H9 (cell line): ENCODE measurements at regions not wholly inside any gene's neighbourhood (a gene's known extent, or its start where the extent isn't known, plus 50 kb on each side); places are given as distances from the start of the nearest gene placed in this dataset.

ENCODE experiments used
- DNase-seq: peaks from one replicate; pipeline ENCODE4 v3.0.0-alpha.2; 2017
- H2AFZ ChIP-seq: one replicate; pipeline ENCODE4 v1.6.1; 2013; ENCODE audit warnings: mild to moderate bottlenecking, low read length, control low read depth, moderate library complexity
- H2AK5ac ChIP-seq: 2 replicates; pipeline ENCODE4 v1.6.1; 2013; ENCODE audit warnings: low read length, control low read depth, mixed read lengths; ENCODE audit not compliant: insufficient read length
- H2BK120ac ChIP-seq: one replicate; pipeline ENCODE4 v1.6.1; 2013; ENCODE audit warnings: low read depth, mild to moderate bottlenecking, low read length, control low read depth, inconsistent platforms; ENCODE audit not compliant: poor library complexity, severe bottlenecking
- H2BK12ac ChIP-seq: 2 replicates; pipeline ENCODE4 v1.6.1; 2013; ENCODE audit warnings: low read length, control low read depth, mixed read lengths, low read depth; ENCODE audit not compliant: insufficient read length
- H2BK15ac ChIP-seq: 2 replicates; pipeline ENCODE4 v1.6.1; 2013; ENCODE audit warnings: low read depth, low read length, control low read depth
- H2BK20ac ChIP-seq: one replicate; pipeline ENCODE4 v1.6.1; 2013; ENCODE audit warnings: low read depth, mild to moderate bottlenecking, low read length, control low read depth, inconsistent platforms; ENCODE audit not compliant: poor library complexity, severe bottlenecking
- H2BK5ac ChIP-seq: 2 replicates; pipeline ENCODE4 v1.6.1; 2013; ENCODE audit warnings: low read length, control low read depth, mixed read lengths; ENCODE audit not compliant: insufficient read length
- H3K14ac ChIP-seq: 2 replicates; pipeline ENCODE4 v1.6.1; 2013; ENCODE audit warnings: low read length, control low read depth; ENCODE audit not compliant: insufficient read depth
- H3K18ac ChIP-seq: 2 replicates; pipeline ENCODE4 v1.6.1; 2013; ENCODE audit warnings: low read depth, mild to moderate bottlenecking, mixed read lengths, low read length, control low read depth; ENCODE audit not compliant: insufficient read length
- H3K23ac ChIP-seq: 2 replicates; pipeline ENCODE4 v1.6.1; 2013; ENCODE audit warnings: low read length, control low read depth, mixed read lengths, low read depth; ENCODE audit not compliant: insufficient read length
- H3K23me2 ChIP-seq: 2 replicates; pipeline ENCODE4 v1.6.1; 2013; ENCODE audit warnings: low read depth, mild to moderate bottlenecking, mixed read lengths, low read length, control low read depth; ENCODE audit not compliant: insufficient read length, poor library complexity, severe bottlenecking
- H3K27ac ChIP-seq: 2 replicates; pipeline ENCODE4 v1.5.1; 2013; ENCODE audit warnings: low read length, control low read depth, mixed read lengths, low read depth; ENCODE audit not compliant: insufficient read length
- H3K27me3 ChIP-seq: 2 replicates; pipeline ENCODE4 v1.6.1; 2013; ENCODE audit warnings: low read length, control low read depth, inconsistent platforms; ENCODE audit not compliant: insufficient read depth
- H3K4ac ChIP-seq: 2 replicates; pipeline ENCODE4 v1.6.1; 2013; ENCODE audit warnings: low read depth, mild to moderate bottlenecking, control low read depth, inconsistent platforms, low read length, moderate library complexity
- H3K4me1 ChIP-seq: 2 replicates; pipeline ENCODE4 v1.6.1; 2013; ENCODE audit warnings: low read length, control low read depth, inconsistent platforms; ENCODE audit not compliant: insufficient read depth
- H3K4me2 ChIP-seq: 2 replicates; pipeline ENCODE4 v1.6.1; 2013; ENCODE audit warnings: low read length, control low read depth, mixed read lengths; ENCODE audit not compliant: insufficient read length, insufficient read depth
- H3K56ac ChIP-seq: 2 replicates; pipeline ENCODE4 v1.6.1; 2013; ENCODE audit warnings: low read depth, mild to moderate bottlenecking, mixed read lengths, low read length, control low read depth; ENCODE audit not compliant: insufficient read length
- H3K79me1 ChIP-seq: 2 replicates; pipeline ENCODE4 v1.6.1; 2013; ENCODE audit warnings: low read depth, mild to moderate bottlenecking, moderate library complexity, low read length, control low read depth, inconsistent platforms; ENCODE audit not compliant: insufficient read depth, poor library complexity, severe bottlenecking
- H3K79me2 ChIP-seq: 2 replicates; pipeline ENCODE4 v1.6.1; 2013; ENCODE audit warnings: low read length, control low read depth, inconsistent platforms; ENCODE audit not compliant: insufficient read depth
- H3K9ac ChIP-seq: 2 replicates; pipeline ENCODE4 v1.6.1; 2013; ENCODE audit warnings: low read length, control low read depth, mixed read lengths; ENCODE audit not compliant: insufficient read length; ENCODE audit errors: extremely low read depth
- H3K9me3 ChIP-seq: one replicate; pipeline ENCODE4 v1.6.1; 2013; ENCODE audit warnings: low read depth, low read length, inconsistent platforms; ENCODE audit not compliant: control insufficient read depth
- H3T11ph ChIP-seq: one replicate; pipeline ENCODE4 v1.6.1; 2013; ENCODE audit warnings: mild to moderate bottlenecking, low read length, control low read depth, inconsistent platforms
- H4K20me1 ChIP-seq: one replicate; pipeline ENCODE4 v1.6.1; 2013; ENCODE audit not compliant: control insufficient read depth, insufficient read length, insufficient read depth
- H4K5ac ChIP-seq: 2 replicates; pipeline ENCODE4 v1.6.1; 2013; ENCODE audit warnings: low read depth, mild to moderate bottlenecking, mixed read lengths, low read length, control low read depth; ENCODE audit not compliant: insufficient read length
- H4K8ac ChIP-seq: replicated peaks from 2 replicates; pipeline ENCODE4 v1.6.1; 2013; ENCODE audit warnings: low read length, control low read depth, mixed read lengths, low read depth; ENCODE audit not compliant: insufficient read length
- H4K91ac ChIP-seq: 2 replicates; pipeline ENCODE4 v1.6.1; 2013; ENCODE audit warnings: low read depth, mild to moderate bottlenecking, moderate library complexity, mixed read lengths, low read length, control low read depth; ENCODE audit not compliant: insufficient read length
- H3K27ac Mint-ChIP-seq, 3 experiments: 2 replicates in 2 of 3; 3 replicates in 1 of 3; pipeline ENCODE4 v1.8.0; 2020 to 2021; ENCODE audit warnings: mixed read lengths in 3 of 3, mild to moderate bottlenecking in 1 of 3, moderate library complexity in 1 of 3
- H3K27me3 Mint-ChIP-seq: 2 replicates; pipeline ENCODE4 v1.8.0; 2021; ENCODE audit warnings: low read depth, mild to moderate bottlenecking, moderate library complexity, mixed read lengths
- H3K36me3 Mint-ChIP-seq, 3 experiments: 2 replicates in 2 of 3; 3 replicates in 1 of 3; pipeline ENCODE4 v1.8.0; 2020 to 2021; ENCODE audit warnings: low read depth in 3 of 3, mixed read lengths in 3 of 3; ENCODE audit not compliant: insufficient read depth in 1 of 3
- H3K4me1 Mint-ChIP-seq, 2 experiments: 2 replicates each; pipeline ENCODE4 v1.8.0; 2020; ENCODE audit warnings: mixed read lengths in 2 of 2
- H3K4me3 Mint-ChIP-seq, 2 experiments: 2 replicates in 1 of 2; 3 replicates in 1 of 2; pipeline ENCODE4 v1.8.0; 2020 to 2021; ENCODE audit warnings: mild to moderate bottlenecking in 2 of 2, mixed read lengths in 2 of 2, moderate library complexity in 1 of 2
- H3K9me3 Mint-ChIP-seq, 2 experiments: 2 replicates in 1 of 2; 3 replicates in 1 of 2; pipeline ENCODE4 v1.8.0; 2020; ENCODE audit warnings: mild to moderate bottlenecking in 2 of 2, mixed read lengths in 2 of 2, moderate library complexity in 1 of 2
- WGBS: extraction: QIAGEN DNeasy Blood & Tissue Kit; methylation state at CpG from one replicate; pipeline ENCODE4 v1.1.7; 2013; ENCODE audit warnings: missing lambda C conversion rate, low lambda C conversion rate, mixed read lengths; ENCODE audit not compliant: insufficient read length; ENCODE audit errors: extremely low coverage; 5-methylcytosine and 5-hydroxymethylcytosine counted together
- TF ChIP-seq, protein P1 (sequence below): fragments of 200-600 bp; sonication (generic); conservative IDR thresholded peaks from 3 replicates; pipeline ENCODE4 v1.8.0; 2021; ENCODE audit warnings: antibody characterized with exemption, mild to moderate bottlenecking

DNA sequence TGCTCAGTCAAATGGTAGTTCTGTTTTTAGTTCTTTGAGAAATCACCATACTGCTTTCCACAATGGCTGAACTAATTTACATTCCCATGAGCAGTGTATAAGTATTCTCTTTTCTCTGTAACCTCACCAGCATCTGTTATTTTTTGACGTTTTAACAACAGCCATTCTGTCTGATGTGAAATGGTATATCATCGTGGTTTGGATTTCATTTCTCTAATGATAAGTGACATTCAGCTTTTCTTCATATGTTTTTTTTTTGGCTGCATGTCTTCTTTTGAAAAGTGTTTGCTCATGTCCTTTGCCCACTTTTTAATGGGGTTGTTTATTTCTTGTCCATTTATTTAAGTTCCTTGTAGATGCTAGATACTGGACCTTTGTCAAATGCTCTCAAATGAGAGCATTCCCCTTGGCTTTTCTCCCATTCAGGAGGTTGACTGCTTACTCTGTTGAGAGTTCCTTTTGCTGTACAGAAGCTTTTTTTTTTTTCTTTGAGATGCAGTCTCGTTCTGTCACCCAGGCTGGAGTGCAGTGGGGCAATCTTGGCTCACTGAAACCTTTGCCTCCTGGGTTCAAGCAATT, 58.7 kb upstream of the RGMB start:
- H3K4ac ChIP-seq: no peak overlapping the region
- H2BK5ac ChIP-seq: no peak overlapping the region
- H3K18ac ChIP-seq: no peak overlapping the region
- H2AK5ac ChIP-seq: no peak overlapping the region
- H3T11ph ChIP-seq: no peak overlapping the region
- no peak overlapping the region for H3K27ac Mint-ChIP-seq
- no peak overlapping the region for H3K56ac ChIP-seq
- H3K9ac ChIP-seq: no peak overlapping the region
- H4K91ac ChIP-seq: no peak overlapping the region
- no peaks in the 10 kb centered on the region for H3K9me3 ChIP-seq
- H3K4me1 Mint-ChIP-seq: peaks cover 4 to 7% of the 10 kb centered on the region in 2 experiments; a peak in 3 of 4 replicates
- H3K14ac ChIP-seq: no peak overlapping the region
- H3K9me3 Mint-ChIP-seq: peaks cover 13 to 14% of the 10 kb centered on the region in 2 experiments
- H3K36me3 Mint-ChIP-seq: peaks cover 0 to 8% (median 2%) of the 10 kb centered on the region in 3 experiments; a peak in 4 of 7 replicates
- H4K20me1 ChIP-seq: no peaks in the 10 kb centered on the region
- H2AFZ ChIP-seq: no peak overlapping the region
- TF ChIP-seq, protein P1, sequence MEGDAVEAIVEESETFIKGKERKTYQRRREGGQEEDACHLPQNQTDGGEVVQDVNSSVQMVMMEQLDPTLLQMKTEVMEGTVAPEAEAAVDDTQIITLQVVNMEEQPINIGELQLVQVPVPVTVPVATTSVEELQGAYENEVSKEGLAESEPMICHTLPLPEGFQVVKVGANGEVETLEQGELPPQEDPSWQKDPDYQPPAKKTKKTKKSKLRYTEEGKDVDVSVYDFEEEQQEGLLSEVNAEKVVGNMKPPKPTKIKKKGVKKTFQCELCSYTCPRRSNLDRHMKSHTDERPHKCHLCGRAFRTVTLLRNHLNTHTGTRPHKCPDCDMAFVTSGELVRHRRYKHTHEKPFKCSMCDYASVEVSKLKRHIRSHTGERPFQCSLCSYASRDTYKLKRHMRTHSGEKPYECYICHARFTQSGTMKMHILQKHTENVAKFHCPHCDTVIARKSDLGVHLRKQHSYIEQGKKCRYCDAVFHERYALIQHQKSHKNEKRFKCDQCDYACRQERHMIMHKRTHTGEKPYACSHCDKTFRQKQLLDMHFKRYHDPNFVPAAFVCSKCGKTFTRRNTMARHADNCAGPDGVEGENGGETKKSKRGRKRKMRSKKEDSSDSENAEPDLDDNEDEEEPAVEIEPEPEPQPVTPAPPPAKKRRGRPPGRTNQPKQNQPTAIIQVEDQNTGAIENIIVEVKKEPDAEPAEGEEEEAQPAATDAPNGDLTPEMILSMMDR: no peak
- no peaks in the 10 kb centered on the region for H3K27me3 Mint-ChIP-seq
- no peak overlapping the region for H2BK12ac ChIP-seq
- no peaks in the 10 kb centered on the region for H3K79me1 ChIP-seq
- H2BK120ac ChIP-seq: no peak overlapping the region
- H4K5ac ChIP-seq: no peak overlapping the region
- no peaks in the 10 kb centered on the region for H3K79me2 ChIP-seq
- no peak overlapping the region for H2BK15ac ChIP-seq
- H3K23me2 ChIP-seq: no peaks in the 10 kb centered on the region
- H3K27ac ChIP-seq: no peak overlapping the region
- no CpG with 5 or more reads among the region's 3 CpGs for WGBS
- no peaks in the 10 kb centered on the region for H3K27me3 ChIP-seq
- no peak overlapping the region for H2BK20ac ChIP-seq
- no peak overlapping the region for H4K8ac ChIP-seq
- no peak overlapping the region for H3K4me2 ChIP-seq
- no peaks in the 10 kb centered on the region for H3K4me1 ChIP-seq
- no peak overlapping the region for H3K23ac ChIP-seq
- H3K4me3 Mint-ChIP-seq: no peak overlapping the region
- DNase-seq: no peak
